Liver (tissue), 8 donors: ENCODE measurements at regions not wholly inside any gene's neighbourhood (a gene's known extent, or its start where the extent isn't known, plus 50 kb on each side); places are given as distances from the start of the nearest gene placed in this dataset.

ENCODE experiments used
- DNase-seq: peaks from one replicate; pipeline ENCODE4 v3.0.0-alpha.2; 2017; ENCODE audit warnings: low spot score
- H3K27ac ChIP-seq, 2 donors: one replicate each; pipeline ENCODE4 v1.7.0; 2013; ENCODE audit warnings: inconsistent platforms in 2 of 2, low read length in 2 of 2, control low read depth in 1 of 2, low read depth in 1 of 2, mild to moderate bottlenecking in 1 of 2
- H3K27me3 ChIP-seq, 4 donors: one replicate each; pipeline versions ENCODE4 v1.6.1 to v1.7.0; 2013; ENCODE audit warnings: low read length in 3 of 4, inconsistent platforms in 1 of 4, mild to moderate bottlenecking in 1 of 4, moderate library complexity in 1 of 4; ENCODE audit not compliant: control insufficient read depth in 4 of 4, insufficient read depth in 4 of 4
- H3K36me3 ChIP-seq, 4 donors: one replicate each; pipeline versions ENCODE4 v1.6.1 to v1.7.0; 2013; ENCODE audit warnings: low read length in 3 of 4, mild to moderate bottlenecking in 3 of 4, low read depth in 1 of 4, moderate library complexity in 1 of 4; ENCODE audit not compliant: control insufficient read depth in 4 of 4, insufficient read depth in 3 of 4
- H3K4me1 ChIP-seq, 4 donors: one replicate each; pipeline versions ENCODE4 v1.6.1 to v1.7.0; 2013; ENCODE audit warnings: low read length in 3 of 4, mild to moderate bottlenecking in 3 of 4, moderate library complexity in 1 of 4; ENCODE audit not compliant: control insufficient read depth in 4 of 4, insufficient read depth in 4 of 4
- H3K4me3 ChIP-seq, 3 donors: one replicate each; pipeline versions ENCODE4 v1.6.1 to v1.7.0; 2013; ENCODE audit warnings: low read length in 3 of 3, control low read depth in 1 of 3, low read depth in 1 of 3, mild to moderate bottlenecking in 1 of 3
- H3K9ac ChIP-seq, 2 donors: one replicate each; pipeline ENCODE4 v1.7.0; 2013; ENCODE audit warnings: low read length in 2 of 2, mild to moderate bottlenecking in 2 of 2, moderate library complexity in 2 of 2, control low read depth in 1 of 2, low read depth in 1 of 2
- H3K9me3 ChIP-seq, 4 donors: one replicate each; pipeline versions ENCODE4 v1.6.1 to v1.7.0; 2013; ENCODE audit warnings: low read length in 3 of 4; ENCODE audit not compliant: control insufficient read depth in 4 of 4
- CTCF ChIP-seq: fragments of 150-350 bp; IDR thresholded peaks from 2 replicates; pipeline ENCODE4 v1.5.1; 2017; ENCODE audit warnings: improper control_type of control experiment, low read depth, low read length; ENCODE audit not compliant: missing input control
- EGR1 ChIP-seq, 2 donors: IDR thresholded peaks; 2 replicates each; pipeline ENCODE4 v1.6.1; 2016 to 2018; ENCODE audit warnings: antibody characterized with exemption in 2 of 2, low read depth in 2 of 2
- FOXA1 ChIP-seq: IDR thresholded peaks from 2 replicates; pipeline ENCODE4 v1.6.1; 2016; ENCODE audit warnings: antibody characterized with exemption
- FOXA2 ChIP-seq: IDR thresholded peaks from 2 replicates; pipeline ENCODE4 v1.6.1; 2016; ENCODE audit warnings: antibody characterized with exemption
- GABPA ChIP-seq, 2 donors: IDR thresholded peaks in 1 of 2; conservative IDR thresholded peaks in 1 of 2; 2 replicates each; pipeline ENCODE4 v1.6.1; 2016; ENCODE audit warnings: antibody characterized with exemption in 2 of 2, mild to moderate bottlenecking in 1 of 2, moderate library complexity in 1 of 2
- HNF4A ChIP-seq, 2 donors: conservative IDR thresholded peaks; 2 replicates each; pipeline ENCODE4 v1.6.1; 2016; ENCODE audit warnings: antibody characterized with exemption in 2 of 2, mild to moderate bottlenecking in 2 of 2
- HNF4G ChIP-seq: IDR thresholded peaks from 2 replicates; pipeline ENCODE4 v1.6.1; 2016; ENCODE audit warnings: antibody characterized with exemption
- NR2F2 ChIP-seq: IDR thresholded peaks from 2 replicates; pipeline ENCODE4 v1.6.1; 2016; ENCODE audit warnings: antibody characterized with exemption
- RAD21 ChIP-seq, 2 donors: IDR thresholded peaks; 2 replicates each; pipeline ENCODE4 v1.6.1; 2016; ENCODE audit warnings: antibody characterized with exemption in 2 of 2, mild to moderate bottlenecking in 2 of 2
- RXRA ChIP-seq, 2 donors: IDR thresholded peaks; 2 replicates each; pipeline ENCODE4 v1.6.1; 2017 to 2018; ENCODE audit warnings: antibody characterized with exemption in 2 of 2, mild to moderate bottlenecking in 1 of 2
- SP1 ChIP-seq: IDR thresholded peaks from 2 replicates; pipeline ENCODE4 v1.6.1; 2018; ENCODE audit warnings: antibody characterized with exemption, mild to moderate bottlenecking
- TAF1 ChIP-seq: conservative IDR thresholded peaks from 2 replicates; pipeline ENCODE4 v1.6.1; 2016; ENCODE audit warnings: antibody characterized with exemption, mild to moderate bottlenecking
- YY1 ChIP-seq: IDR thresholded peaks from 2 replicates; pipeline ENCODE4 v1.6.1; 2016; ENCODE audit warnings: antibody characterized with exemption, mild to moderate bottlenecking
- WGBS: extraction: QIAGEN DNeasy Blood & Tissue Kit; methylation state at CpG from one replicate; pipeline ENCODE4 v1.1.7; 2013; 5-methylcytosine and 5-hydroxymethylcytosine counted together
- TF ChIP-seq, protein P1 (sequence below): IDR thresholded peaks from 2 replicates; pipeline ENCODE4 v1.6.1; 2016; ENCODE audit warnings: antibody characterized with exemption
- TF ChIP-seq, protein P2 (sequence below): IDR thresholded peaks from 2 replicates; pipeline ENCODE4 v1.6.1; 2016; ENCODE audit warnings: antibody characterized with exemption
- TF ChIP-seq, protein P3 (sequence below): IDR thresholded peaks from 2 replicates; pipeline ENCODE4 v1.6.1; 2016; ENCODE audit warnings: antibody characterized with exemption
- donor health status: healthy.
- donor health status: healthy.
- donor health status: healthy.
- donor health status: healthy.
- donor health status: healthy.

- TF ChIP-seq HNF4A (conservative IDR thresholded peaks at IDR 0.05) (no peak), RAD21 (IDR thresholded peaks at IDR 0.05) (no peak), EGR1 (IDR thresholded peaks at IDR 0.05; ENCODE audit: low read depth in 2 of 2) (no peak), RXRA (IDR thresholded peaks at IDR 0.05) (no peak), NR2F2 (no peak), SP1 (no peak), HNF4G (no peak), CTCF (no peak), FOXA2 (no peak), TAF1 (no peak)
- TF ChIP-seq, protein P1, sequence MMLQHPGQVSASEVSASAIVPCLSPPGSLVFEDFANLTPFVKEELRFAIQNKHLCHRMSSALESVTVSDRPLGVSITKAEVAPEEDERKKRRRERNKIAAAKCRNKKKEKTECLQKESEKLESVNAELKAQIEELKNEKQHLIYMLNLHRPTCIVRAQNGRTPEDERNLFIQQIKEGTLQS, result no peak
- 71% methylated on average over 1 of the region's 1 CpG for WGBS
- no peak overlapping the region for H3K9ac ChIP-seq
Measured at GRCh38 chr4:36872679-36873078, 371.9 kb upstream of the NWD2 start.

GRCh38 chr4:36884151-36884550 lies 360.4 kb upstream of the NWD2 start:
- TF ChIP-seq FOXA2 (no peak), NR2F2 (no peak), HNF4G (no peak), FOXA1 (no peak), YY1 (no peak), TAF1 (no peak), GABPA (IDR thresholded peaks at IDR 0.05 in 1 of 2, conservative IDR thresholded peaks at IDR 0.05 in 1 of 2) (no peak), CTCF (no peak)
- TF ChIP-seq, protein P2, sequence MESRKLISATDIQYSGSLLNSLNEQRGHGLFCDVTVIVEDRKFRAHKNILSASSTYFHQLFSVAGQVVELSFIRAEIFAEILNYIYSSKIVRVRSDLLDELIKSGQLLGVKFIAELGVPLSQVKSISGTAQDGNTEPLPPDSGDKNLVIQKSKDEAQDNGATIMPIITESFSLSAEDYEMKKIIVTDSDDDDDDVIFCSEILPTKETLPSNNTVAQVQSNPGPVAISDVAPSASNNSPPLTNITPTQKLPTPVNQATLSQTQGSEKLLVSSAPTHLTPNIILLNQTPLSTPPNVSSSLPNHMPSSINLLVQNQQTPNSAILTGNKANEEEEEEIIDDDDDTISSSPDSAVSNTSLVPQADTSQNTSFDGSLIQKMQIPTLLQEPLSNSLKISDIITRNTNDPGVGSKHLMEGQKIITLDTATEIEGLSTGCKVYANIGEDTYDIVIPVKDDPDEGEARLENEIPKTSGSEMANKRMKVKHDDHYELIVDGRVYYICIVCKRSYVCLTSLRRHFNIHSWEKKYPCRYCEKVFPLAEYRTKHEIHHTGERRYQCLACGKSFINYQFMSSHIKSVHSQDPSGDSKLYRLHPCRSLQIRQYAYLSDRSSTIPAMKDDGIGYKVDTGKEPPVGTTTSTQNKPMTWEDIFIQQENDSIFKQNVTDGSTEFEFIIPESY, result no peak
- TF ChIP-seq, protein P3, sequence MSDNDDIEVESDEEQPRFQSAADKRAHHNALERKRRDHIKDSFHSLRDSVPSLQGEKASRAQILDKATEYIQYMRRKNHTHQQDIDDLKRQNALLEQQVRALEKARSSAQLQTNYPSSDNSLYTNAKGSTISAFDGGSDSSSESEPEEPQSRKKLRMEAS, result no peak
- DNase-seq, result no peak
- WGBS, result 82% methylated on average over 3 of the region's 3 CpGs

More at GRCh38 chr4:36872679-36873078, 371.9 kb upstream of the NWD2 start:
- H3K4me3 ChIP-seq, result no peak overlapping the region
- H3K27me3 ChIP-seq, result no peaks in the 10 kb centered on the region
- H3K27ac ChIP-seq, result no peak overlapping the region
- DNase-seq, result no peak
- H3K4me1 ChIP-seq, result no peaks in the 10 kb centered on the region
- no peaks in the 10 kb centered on the region for H3K9me3 ChIP-seq
- no peaks in the 10 kb centered on the region for H3K36me3 ChIP-seq

More at GRCh38 chr4:36884151-36884550, 360.4 kb upstream of the NWD2 start:
- H3K4me3 ChIP-seq, result no peak overlapping the region
- no peaks in the 10 kb centered on the region for H3K36me3 ChIP-seq
- H3K9me3 ChIP-seq, result peaks cover 0 to 9% (median 0%) of the 10 kb centered on the region in 4 donors
- no peak overlapping the region for H3K27ac ChIP-seq
- H3K4me1 ChIP-seq, result no peaks in the 10 kb centered on the region
- no peak overlapping the region for H3K9ac ChIP-seq
- H3K27me3 ChIP-seq, result no peaks in the 10 kb centered on the region
